Muscle layer of colon (tissue), 2 donors: ENCODE measurements at regions not wholly inside any gene's neighbourhood (a gene's known extent, or its start where the extent isn't known, plus 50 kb on each side); places are given as distances from the start of the nearest gene placed in this dataset.
"Not testable (repeated sequence)": the region's sequence is repeated elsewhere in the genome, so short reads cannot be mapped to it uniquely, and the experiment has no call there.

ENCODE experiments used
- H3K27ac ChIP-seq: one replicate; pipeline ENCODE4 v1.7.0; 2013; ENCODE audit warnings: low read depth, mild to moderate bottlenecking, low read length, moderate library complexity
- H3K27me3 ChIP-seq, 2 donors: one replicate each; pipeline ENCODE4 v1.7.0; 2013; ENCODE audit warnings: low read length in 2 of 2, mild to moderate bottlenecking in 2 of 2; ENCODE audit not compliant: insufficient read depth in 2 of 2, control insufficient read depth in 1 of 2
- H3K36me3 ChIP-seq: one replicate; pipeline ENCODE4 v1.7.0; 2013; ENCODE audit warnings: mild to moderate bottlenecking, low read length; ENCODE audit not compliant: insufficient read depth
- H3K4me1 ChIP-seq: one replicate; pipeline ENCODE4 v1.7.0; 2013; ENCODE audit warnings: mild to moderate bottlenecking, low read length; ENCODE audit not compliant: insufficient read depth
- H3K4me3 ChIP-seq, 2 donors: one replicate each; pipeline ENCODE4 v1.7.0; 2013; ENCODE audit warnings: low read length in 2 of 2, low read depth in 1 of 2, mild to moderate bottlenecking in 1 of 2, moderate library complexity in 1 of 2
- H3K9ac ChIP-seq: one replicate; pipeline ENCODE4 v1.7.0; 2013; ENCODE audit warnings: low read length
- H3K9me3 ChIP-seq: one replicate; pipeline ENCODE4 v1.7.0; 2013; ENCODE audit warnings: mild to moderate bottlenecking, low read length
- donor health status: abdominal sarcoma.
- donor health status: Adenocarcinoma of cecum.

DNA sequence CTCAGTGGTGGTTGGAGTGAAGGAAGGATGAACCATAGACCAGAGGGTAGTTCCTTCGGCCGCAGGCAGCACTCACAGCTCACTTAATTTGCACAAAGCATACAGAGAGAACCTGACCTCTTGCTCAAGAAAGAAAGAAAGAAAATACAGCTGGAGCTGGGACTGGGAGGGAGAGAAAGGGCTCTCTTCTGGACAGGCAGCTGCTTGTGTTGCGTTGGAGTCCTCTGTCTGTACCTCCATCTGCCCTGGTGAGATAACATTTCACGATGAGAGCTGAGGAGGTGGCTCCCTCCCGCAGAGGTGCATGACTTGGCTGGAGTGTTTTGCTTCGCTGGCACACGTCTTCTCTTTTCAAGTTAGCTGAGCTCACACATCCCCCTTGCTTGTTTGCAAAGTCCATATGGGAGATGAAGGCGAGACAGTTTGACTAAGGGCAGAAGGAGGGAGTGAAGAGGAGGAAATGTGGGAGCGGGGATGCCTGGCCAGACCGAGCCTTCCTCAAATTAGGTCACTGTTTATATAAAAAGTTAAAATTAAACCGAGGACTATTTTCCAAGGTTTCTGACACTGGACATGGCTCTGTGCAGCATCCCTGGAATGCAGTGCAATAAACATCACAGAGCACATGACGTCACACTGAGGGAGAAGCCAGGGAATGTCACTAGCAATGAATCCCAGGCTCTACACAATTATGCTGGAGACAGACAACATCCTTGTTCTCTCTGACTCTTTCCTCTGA lies 359.4 kb downstream of the CD83 start:
- Histone ChIP-seq H3K9ac (peak overlapping the region; percentile 53), H3K36me3 (no peaks in the 10 kb centered on the region), H3K4me1 (peaks cover 26% of the 10 kb centered on the region), H3K4me3 (peak overlapping the region in 1 of 2 donors; percentile 43), H3K27ac (peak overlapping the region; percentile 50), H3K27me3 (no peaks in the 10 kb centered on the region), H3K9me3 (no peaks in the 10 kb centered on the region)

DNA sequence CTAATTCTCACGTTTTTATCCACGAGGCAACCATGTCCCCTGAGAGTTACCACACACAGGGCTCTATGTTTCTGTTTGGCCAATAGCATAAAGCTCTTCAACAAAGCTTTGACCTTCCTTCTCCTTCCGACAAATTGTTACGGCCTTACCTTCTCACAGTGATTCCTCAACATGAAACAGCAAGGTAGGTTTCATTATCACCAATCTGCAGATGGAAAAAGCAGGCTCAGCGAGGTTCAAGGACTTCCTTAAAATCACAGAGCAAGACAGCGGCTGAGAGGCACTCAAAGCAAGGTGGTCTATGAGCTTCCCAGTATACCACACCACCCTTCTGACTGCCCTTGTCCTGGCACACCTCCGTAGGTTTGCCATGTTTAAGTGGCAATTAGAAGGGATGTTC lies 360.0 kb downstream of the CD83 start:
- H3K4me1 ChIP-seq: peaks cover 26% of the 10 kb centered on the region
- peak overlapping the region; percentile 50 for H3K27ac ChIP-seq
- no peaks in the 10 kb centered on the region for H3K36me3 ChIP-seq
- H3K9ac ChIP-seq: peak overlapping the region; percentile 37
- H3K9me3 ChIP-seq: no peaks in the 10 kb centered on the region
- H3K4me3 ChIP-seq: peak overlapping the region in 1 of 2 donors; percentile 9
- no peaks in the 10 kb centered on the region for H3K27me3 ChIP-seq

DNA sequence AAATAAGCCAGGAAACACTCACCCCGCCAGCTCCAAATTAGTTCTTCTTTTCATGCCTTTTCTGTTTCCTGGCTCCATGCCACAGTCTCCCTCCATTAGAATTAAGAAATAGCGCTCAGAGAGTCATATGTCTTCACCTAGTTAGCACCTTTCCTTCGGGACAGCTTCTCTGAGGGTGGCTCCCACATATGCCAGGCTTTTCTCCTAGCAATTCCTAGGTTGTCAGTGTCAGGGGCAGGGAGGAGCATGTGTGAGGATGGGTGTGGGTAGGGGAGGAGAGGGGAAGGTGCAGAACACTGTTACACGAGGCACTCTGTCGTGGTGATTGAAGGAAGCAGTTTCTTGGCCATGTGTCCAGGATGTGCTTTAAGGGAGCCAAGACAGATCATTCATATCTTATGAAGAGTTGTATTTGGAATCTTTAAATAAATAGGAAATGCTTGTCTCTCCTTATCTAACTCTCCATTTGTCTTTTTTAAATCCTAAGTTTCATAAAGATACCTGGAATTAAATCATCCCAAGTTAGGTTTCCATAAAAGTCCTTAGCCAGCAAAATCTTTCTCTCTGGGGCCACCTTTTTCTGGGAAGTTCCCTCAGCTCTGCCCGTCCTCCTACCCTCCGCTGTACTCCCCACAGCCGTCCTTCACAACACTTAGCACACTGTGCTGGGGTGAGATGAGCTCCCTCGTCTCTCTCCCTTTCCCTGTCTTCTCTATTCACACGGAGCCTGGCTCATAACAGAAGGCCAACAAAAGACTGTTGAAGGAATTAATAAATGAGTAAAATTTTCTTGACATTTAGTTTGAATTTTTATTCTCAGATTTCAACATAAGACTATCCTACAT lies 361.0 kb downstream of the CD83 start:
- peaks cover 26% of the 10 kb centered on the region for H3K4me1 ChIP-seq
- no peaks in the 10 kb centered on the region for H3K9me3 ChIP-seq
- peak overlapping the region; percentile 20 for H3K27ac ChIP-seq
- no peaks in the 10 kb centered on the region for H3K36me3 ChIP-seq
- H3K9ac ChIP-seq: no peak overlapping the region
- H3K27me3 ChIP-seq: no peaks in the 10 kb centered on the region
- no peak overlapping the region for H3K4me3 ChIP-seq

DNA sequence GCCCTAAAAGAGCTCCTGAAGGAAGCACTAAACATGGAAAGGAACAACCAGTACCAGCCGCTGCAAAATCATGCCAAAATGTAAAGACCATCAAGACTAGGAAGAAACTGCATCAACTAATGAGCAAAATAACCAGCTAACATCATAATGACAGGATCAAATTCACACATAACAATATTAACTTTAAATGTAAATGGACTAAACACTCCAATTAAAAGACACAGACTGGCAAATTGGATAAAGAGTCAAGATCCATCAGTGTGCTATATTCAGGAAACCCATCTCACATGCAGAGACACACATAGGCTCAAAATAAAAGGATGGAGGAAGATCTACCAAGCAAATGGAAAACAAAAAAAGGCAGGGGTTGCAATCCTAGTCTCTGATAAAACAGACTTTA lies 364.4 kb downstream of the CD83 start:
- peaks cover 17% of the 10 kb centered on the region for H3K4me1 ChIP-seq
- not testable (repeated sequence) for H3K9me3 ChIP-seq, H3K36me3 ChIP-seq, H3K9ac ChIP-seq, H3K27ac ChIP-seq, H3K27me3 ChIP-seq, H3K4me3 ChIP-seq

DNA sequence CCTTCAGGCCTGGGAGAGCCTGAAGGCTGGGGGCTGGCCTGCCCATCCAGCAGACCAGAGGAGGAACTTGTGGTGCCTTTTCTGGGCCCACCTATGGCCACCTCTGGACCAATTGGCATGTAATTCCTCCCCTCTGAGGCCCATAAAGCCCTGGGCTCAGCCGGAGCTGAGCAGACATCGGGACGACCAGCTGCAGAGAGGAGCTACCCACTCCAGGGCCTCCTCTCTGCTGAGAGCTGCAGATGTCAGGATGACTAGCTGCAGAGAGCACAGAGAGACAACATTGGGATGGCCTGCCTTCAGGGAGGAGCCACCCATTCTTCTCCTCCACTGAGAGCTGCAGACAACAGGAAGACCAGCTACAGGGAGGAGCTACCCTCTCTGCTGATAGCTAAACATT lies 370.1 kb downstream of the CD83 start:
- Histone ChIP-seq H3K4me3 (no peak overlapping the region), H3K9me3 (no peaks in the 10 kb centered on the region), H3K4me1 (peaks cover 3% of the 10 kb centered on the region), H3K27ac (no peak overlapping the region), H3K36me3 (no peaks in the 10 kb centered on the region), H3K27me3 (no peaks in the 10 kb centered on the region), H3K9ac (no peak overlapping the region)

DNA sequence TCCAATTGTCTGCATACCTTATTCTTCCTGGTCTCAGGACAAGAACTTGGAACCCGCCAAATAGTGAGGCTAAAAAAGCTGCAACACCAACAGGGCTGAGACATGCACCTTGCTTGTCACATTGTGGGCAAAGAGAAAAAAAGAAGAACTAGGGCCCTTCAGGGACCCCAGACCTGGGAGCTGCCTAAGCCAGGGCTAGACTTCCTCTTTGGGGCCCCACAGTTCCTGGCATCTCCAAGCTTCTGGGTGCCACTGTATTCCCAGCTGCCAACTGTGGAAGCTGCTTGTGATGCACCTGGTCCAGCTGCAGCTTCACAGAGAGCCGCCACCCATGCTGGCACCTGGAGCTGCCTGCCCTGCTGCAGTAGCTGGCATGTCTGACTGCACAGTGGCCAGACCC lies 370.6 kb downstream of the CD83 start:
- Histone ChIP-seq H3K27ac (no peak overlapping the region), H3K4me1 (peaks cover 3% of the 10 kb centered on the region), H3K9ac (no peak overlapping the region), H3K9me3 (no peaks in the 10 kb centered on the region), H3K4me3 (no peak overlapping the region), H3K27me3 (no peaks in the 10 kb centered on the region), H3K36me3 (no peaks in the 10 kb centered on the region)

DNA sequence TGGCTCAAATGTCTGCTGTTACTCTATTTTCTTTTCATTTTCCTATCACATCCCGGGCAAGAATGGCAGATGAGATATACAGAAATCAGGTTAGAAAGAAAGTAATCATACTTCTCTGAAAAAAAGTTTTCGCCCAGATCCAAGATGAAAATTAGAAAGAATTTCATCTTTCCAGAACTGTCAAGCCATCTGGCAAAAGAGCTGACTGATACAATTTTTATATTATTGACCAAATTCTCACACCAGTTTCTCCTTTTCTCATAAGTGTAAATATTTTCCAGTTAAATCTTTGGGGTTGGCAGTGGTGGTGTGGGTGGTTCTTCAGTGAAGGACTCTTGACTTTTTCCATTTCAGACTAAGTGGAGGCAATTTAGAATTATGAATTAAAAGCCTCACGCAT lies 371.9 kb downstream of the CD83 start:
- no peaks in the 10 kb centered on the region for H3K36me3 ChIP-seq
- H3K4me3 ChIP-seq: no peak overlapping the region
- H3K27me3 ChIP-seq: no peaks in the 10 kb centered on the region
- no peak overlapping the region for H3K9ac ChIP-seq
- H3K4me1 ChIP-seq: peaks cover 3% of the 10 kb centered on the region
- H3K27ac ChIP-seq: no peak overlapping the region
- no peaks in the 10 kb centered on the region for H3K9me3 ChIP-seq

DNA sequence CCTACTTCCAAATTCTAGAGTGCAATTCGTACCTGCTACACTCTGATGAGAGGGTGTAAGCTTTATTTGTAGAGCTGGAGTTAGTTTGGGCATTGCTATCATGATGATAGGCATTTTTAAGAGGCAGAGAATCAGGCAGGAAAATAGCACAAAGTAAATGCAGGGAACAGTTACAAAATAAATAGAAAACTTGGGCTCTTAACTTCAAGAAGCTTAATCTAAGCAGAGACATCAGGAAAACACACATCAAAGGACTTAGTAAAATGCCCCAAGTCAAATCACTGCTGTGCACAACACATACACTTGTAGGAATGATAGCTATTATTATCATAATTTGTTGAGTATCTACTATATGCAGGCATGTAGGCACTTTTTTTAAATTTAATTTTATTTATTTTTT lies 381.2 kb downstream of the CD83 start:
- H3K9me3 ChIP-seq: no peaks in the 10 kb centered on the region
- H3K36me3 ChIP-seq: no peaks in the 10 kb centered on the region
- no peak overlapping the region for H3K9ac ChIP-seq
- no peak overlapping the region for H3K27ac ChIP-seq
- H3K4me1 ChIP-seq: peaks cover 8% of the 10 kb centered on the region
- H3K4me3 ChIP-seq: no peak overlapping the region
- no peaks in the 10 kb centered on the region for H3K27me3 ChIP-seq

DNA sequence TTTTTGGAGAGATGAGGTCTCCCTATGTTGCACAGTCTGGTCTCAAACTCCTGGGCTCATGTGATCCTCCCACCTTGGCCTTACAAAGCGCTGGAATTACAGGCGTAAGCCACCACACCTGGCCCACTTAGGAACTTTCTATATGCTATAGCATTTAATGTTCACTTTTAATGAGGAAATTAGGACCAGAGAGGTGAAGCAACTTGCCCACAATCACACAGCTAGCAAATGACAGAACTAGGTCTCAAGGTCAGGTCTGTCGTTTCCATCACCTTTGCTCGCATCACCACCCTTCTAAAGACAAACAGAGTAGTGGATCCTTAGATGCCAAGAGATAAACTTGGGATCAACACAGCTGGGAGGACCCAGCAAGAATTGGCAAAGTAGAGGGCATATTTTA lies 381.7 kb downstream of the CD83 start:
- Histone ChIP-seq H3K4me3 (no peak overlapping the region), H3K9me3 (no peaks in the 10 kb centered on the region), H3K27me3 (no peaks in the 10 kb centered on the region), H3K36me3 (no peaks in the 10 kb centered on the region), H3K4me1 (peaks cover 8% of the 10 kb centered on the region), H3K9ac (no peak overlapping the region), H3K27ac (no peak overlapping the region)

DNA sequence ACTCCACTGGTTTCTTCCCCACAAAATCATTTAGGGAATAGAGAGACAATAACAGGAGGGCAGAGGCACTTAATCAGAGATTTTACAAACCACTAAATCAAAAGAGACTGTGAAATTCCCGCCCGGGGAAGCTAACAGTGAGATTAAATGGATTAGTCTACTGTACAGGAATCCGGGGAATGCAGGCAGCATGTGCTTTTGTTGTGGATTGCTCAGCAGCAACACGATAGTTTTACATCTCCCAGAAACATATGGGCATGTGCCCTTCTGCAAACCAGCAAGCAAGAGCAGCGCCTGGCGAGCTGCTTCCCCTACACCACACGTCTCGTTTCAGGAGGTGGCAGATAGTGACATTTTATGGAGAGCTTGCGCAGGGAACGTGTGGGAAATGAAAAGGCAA lies 382.3 kb downstream of the CD83 start:
- no peaks in the 10 kb centered on the region for H3K36me3 ChIP-seq
- no peaks in the 10 kb centered on the region for H3K9me3 ChIP-seq
- H3K27me3 ChIP-seq: no peaks in the 10 kb centered on the region
- H3K27ac ChIP-seq: no peak overlapping the region
- H3K4me1 ChIP-seq: peaks cover 8% of the 10 kb centered on the region
- no peak overlapping the region for H3K9ac ChIP-seq
- no peak overlapping the region for H3K4me3 ChIP-seq

DNA sequence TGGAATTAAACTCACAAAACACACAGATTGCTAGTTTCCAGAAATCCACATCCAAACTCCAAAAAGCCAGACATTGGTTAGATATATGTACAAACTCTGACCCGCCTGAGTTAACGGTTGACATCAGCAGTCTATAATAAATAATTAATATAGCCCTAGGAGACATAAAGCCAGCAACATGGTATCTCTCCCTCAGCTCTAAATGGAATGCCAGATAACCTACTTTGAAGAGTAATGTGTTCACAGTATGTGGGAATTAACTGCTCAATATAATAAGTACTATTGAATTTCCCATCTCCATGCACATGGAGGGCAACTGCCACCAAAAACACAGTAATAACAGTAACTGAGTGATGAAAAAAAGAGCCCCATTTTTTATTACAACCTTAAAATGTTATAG lies 383.2 kb downstream of the CD83 start:
- Histone ChIP-seq H3K27ac (no peak overlapping the region), H3K4me3 (no peak overlapping the region), H3K4me1 (peaks cover 8% of the 10 kb centered on the region), H3K9ac (no peak overlapping the region), H3K36me3 (no peaks in the 10 kb centered on the region), H3K9me3 (no peaks in the 10 kb centered on the region), H3K27me3 (no peaks in the 10 kb centered on the region)
